Stimulated activated naive B cell treated with anti-CD40 and anti-IgM and Interleukin-4, amounts not matched to agents 10 μg/mL and 1 μg/mL and 100 μg/mL, for 72 hours (primary cell): ENCODE measurements at regions not wholly inside any gene's neighbourhood (a gene's known extent, or its start where the extent isn't known, plus 50 kb on each side); places are given as distances from the start of the nearest gene placed in this dataset.

Experiments used
- ATAC-seq, 2 donors: fragments of 150-1000 bp; cut with Tn5 transposase; replicated peaks; 2 replicates each; pipeline ENCODE4 v1.10.0; 2021; ENCODE audit warnings: moderate library complexity in 1 of 2
- DNase-seq: peaks from one replicate; pipeline ENCODE4 v3.0.0; 2021
- H3K27ac Mint-ChIP-seq: one replicate; pipeline ENCODE4 v1.8.0; 2022; ENCODE audit warnings: mild to moderate bottlenecking, mixed read lengths
- H3K27me3 Mint-ChIP-seq, 2 donors: one replicate each; pipeline ENCODE4 v1.8.0; 2022; ENCODE audit warnings: mixed read lengths in 2 of 2
- H3K36me3 Mint-ChIP-seq, 2 donors: one replicate each; pipeline ENCODE4 v1.8.0; 2022; ENCODE audit warnings: mixed read lengths in 2 of 2, mild to moderate bottlenecking in 1 of 2
- H3K4me1 Mint-ChIP-seq, 2 donors: one replicate each; pipeline ENCODE4 v1.8.0; 2022; ENCODE audit warnings: mixed read lengths in 2 of 2, mild to moderate bottlenecking in 1 of 2
- H3K4me3 Mint-ChIP-seq, 2 donors: one replicate each; pipeline ENCODE4 v1.8.0; 2022; ENCODE audit warnings: mild to moderate bottlenecking in 2 of 2, mixed read lengths in 2 of 2, moderate library complexity in 1 of 2
- H3K9me3 Mint-ChIP-seq, 2 donors: one replicate each; pipeline ENCODE4 v1.8.0; 2022; ENCODE audit warnings: mixed read lengths in 2 of 2, mild to moderate bottlenecking in 1 of 2

DNA sequence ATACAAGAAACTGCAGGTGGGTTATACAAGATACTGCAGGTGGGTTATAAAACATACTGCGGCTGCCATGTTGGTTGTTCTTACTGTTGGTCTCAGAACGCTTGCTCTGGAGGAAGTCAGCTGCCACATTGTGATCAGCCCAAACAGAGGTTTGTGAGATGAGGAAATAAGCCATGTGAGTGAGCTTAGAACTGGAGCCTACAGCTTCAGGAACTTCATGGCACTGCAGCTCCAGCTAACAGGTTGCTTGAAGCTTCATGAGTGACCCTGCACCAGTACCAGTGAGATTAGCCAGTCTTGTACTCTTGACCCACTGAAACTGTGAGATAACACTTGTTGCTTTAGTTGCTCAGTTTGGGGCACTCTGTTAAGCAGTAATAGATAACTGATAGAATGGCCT is 74.5 kb upstream of the PRKCQ start:
- Mint-ChIP-seq H3K27ac (no peak overlapping the region), H3K9me3 (no peaks in the 10 kb centered on the region), H3K4me3 (no peak overlapping the region), H3K4me1 (no peaks in the 10 kb centered on the region), H3K27me3 (peaks cover 10 to 23% of the 10 kb centered on the region in 2 donors), H3K36me3 (no peaks in the 10 kb centered on the region)
- ATAC-seq (no peak), DNase-seq (no peak)

DNA sequence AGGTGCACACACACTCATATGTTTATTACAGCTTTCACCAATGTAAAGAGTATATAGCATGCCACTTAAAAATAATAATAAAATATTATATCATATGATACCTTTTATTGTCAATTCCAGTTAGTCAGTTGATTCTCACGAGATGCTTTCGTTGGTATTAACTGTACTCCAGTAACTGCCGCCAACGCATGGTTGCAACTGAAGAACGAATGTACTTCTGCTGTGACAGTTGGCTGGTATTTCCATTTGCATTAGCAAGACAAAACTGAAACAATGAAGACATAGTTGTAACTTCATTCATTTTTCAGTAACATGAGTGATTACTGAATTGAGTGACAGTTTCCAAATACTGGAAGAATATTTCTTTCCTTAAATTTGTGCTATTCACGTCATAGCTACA is 70.5 kb upstream of the PRKCQ start:
- H3K27me3 Mint-ChIP-seq, result peaks cover 1 to 14% of the 10 kb centered on the region in 2 donors
- no peak for ATAC-seq
- H3K4me1 Mint-ChIP-seq, result no peaks in the 10 kb centered on the region
- no peaks in the 10 kb centered on the region for H3K9me3 Mint-ChIP-seq
- no peak overlapping the region for H3K4me3 Mint-ChIP-seq
- DNase-seq, result no peak
- no peak overlapping the region for H3K27ac Mint-ChIP-seq
- H3K36me3 Mint-ChIP-seq, result no peaks in the 10 kb centered on the region

DNA sequence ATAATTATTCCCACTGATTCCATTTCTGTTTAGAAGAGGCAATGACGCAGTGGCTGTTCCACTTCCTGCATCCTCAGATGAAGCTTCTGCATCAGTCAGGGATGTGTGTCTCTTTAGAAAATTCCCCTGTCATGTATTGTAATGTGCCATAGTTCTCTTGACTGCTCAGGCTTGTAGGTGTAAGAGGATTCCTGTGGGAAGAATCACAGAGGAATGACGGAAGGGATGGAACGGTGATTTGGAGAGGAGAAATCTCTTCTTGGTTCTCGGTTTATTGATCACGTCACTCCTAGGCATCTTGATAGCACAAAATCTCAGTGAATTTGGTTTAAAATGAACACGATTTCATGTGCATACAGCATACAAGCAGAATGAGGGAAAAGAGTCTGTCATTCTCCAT is 69.8 kb upstream of the PRKCQ start:
- no peak for ATAC-seq
- Mint-ChIP-seq H3K27ac (no peak overlapping the region), H3K9me3 (no peaks in the 10 kb centered on the region), H3K4me1 (no peaks in the 10 kb centered on the region), H3K4me3 (no peak overlapping the region), H3K27me3 (peaks cover 0 to 13% of the 10 kb centered on the region in 2 donors), H3K36me3 (no peaks in the 10 kb centered on the region)
- no peak for DNase-seq

DNA sequence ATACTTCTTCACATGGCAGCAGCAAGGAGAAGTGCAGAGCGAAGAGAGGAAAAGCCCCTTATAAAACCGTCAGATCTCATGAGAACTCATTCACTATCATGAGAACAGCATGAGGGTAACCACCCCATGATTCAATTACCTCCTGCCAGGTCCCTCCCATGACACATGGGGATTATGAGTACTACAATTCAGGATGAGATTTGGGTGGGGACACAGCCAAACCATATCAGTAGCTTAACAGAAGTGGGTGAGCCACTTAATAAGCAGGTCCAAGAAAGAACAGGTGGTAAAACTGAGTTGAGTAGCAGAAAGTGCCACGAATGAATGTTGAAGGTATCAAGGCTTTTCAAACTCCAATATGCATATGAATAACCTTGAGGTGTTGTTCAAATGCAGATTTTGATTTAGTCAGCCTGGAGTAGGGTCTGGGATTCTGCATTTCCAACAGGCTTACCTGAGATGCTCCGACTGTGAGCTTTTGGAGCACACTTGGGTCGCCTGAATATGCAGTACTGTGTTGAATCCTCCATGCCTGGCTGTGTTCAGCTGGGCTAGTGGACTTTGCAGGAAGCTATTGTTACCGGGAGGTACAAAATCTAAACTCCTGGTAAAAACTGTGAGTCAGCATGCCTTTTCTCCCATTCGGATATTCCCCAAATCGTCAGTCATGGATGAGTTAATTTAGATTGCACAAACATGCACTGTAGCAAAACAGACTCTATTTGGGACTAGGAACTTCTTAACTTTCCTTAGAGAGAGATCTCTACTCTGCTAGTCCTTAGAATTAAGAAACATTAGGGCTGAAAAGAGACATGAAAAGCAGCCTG is 69.0 kb upstream of the PRKCQ start:
- Mint-ChIP-seq H3K9me3 (no peaks in the 10 kb centered on the region), H3K4me1 (no peaks in the 10 kb centered on the region), H3K4me3 (no peak overlapping the region), H3K27ac (no peak overlapping the region), H3K36me3 (no peaks in the 10 kb centered on the region), H3K27me3 (peaks cover 0 to 13% of the 10 kb centered on the region in 2 donors)
- ATAC-seq (no peak), DNase-seq (no peak)

DNA sequence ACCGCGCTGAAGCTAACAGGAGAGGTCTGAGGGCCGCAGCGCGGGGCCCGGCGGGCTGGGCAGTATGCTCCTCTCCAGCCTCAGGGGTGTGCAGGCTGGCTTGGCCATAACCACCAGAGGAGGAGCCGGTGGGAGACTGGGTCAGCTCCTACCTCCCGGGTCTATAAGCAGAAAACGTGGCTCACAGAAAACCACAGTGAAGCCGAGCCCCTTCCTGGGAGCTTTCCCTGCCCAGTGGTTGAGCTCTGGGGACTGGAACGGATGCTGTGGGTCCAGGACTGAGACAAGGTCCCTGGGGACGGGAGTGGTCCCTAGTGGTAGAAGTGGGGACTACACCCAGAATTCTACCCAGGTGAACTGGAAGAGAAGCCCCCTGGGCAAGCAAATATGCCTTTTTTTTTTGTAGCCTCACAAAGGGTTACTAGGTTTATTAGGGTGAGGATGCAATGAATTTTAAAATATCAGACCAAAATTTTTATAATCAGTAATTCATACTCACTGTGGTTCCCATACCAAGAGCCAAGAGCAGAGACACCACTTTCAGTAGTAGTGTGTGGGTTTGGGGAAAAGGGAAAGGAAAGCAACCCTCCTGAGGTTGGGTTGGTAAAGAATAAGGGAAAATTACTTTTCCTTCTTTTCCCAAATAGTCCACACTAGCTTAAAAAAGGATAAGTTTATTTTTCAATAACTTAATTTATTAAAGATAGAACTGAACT is 67.9 kb upstream of the PRKCQ start:
- H3K27me3 Mint-ChIP-seq, result peaks cover under 1 to 13% of the 10 kb centered on the region in 2 donors
- no peak overlapping the region for H3K27ac Mint-ChIP-seq
- H3K36me3 Mint-ChIP-seq, result no peaks in the 10 kb centered on the region
- ATAC-seq, result peak; percentile 64 to 65
- no peaks in the 10 kb centered on the region for H3K4me1 Mint-ChIP-seq
- H3K4me3 Mint-ChIP-seq, result no peak overlapping the region
- no peaks in the 10 kb centered on the region for H3K9me3 Mint-ChIP-seq
- DNase-seq, result peak; percentile 15

DNA sequence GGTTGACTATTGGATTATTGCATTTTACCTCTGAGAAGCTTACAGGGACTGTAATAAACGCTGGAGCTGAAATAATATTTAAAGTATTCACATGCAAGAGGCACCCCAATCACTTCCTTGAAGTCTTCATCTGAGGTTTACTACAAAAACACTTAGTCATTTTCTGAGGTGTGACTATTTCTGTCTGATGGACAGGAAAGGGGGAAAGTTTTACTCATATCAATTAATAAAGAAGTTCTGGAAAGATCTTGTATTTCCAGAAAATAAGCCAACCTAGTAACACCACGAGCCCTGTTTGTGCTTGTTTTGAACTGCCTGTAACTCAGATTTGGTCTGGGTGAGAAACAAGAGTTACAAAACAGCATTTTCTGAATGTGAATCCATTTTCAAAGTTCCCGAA is 63.9 kb upstream of the PRKCQ start:
- no peaks in the 10 kb centered on the region for H3K4me1 Mint-ChIP-seq
- no peaks in the 10 kb centered on the region for H3K36me3 Mint-ChIP-seq
- DNase-seq (no peak), ATAC-seq (no peak)
- H3K27me3 Mint-ChIP-seq, result peaks cover 4 to 11% of the 10 kb centered on the region in 2 donors
- no peak overlapping the region for H3K4me3 Mint-ChIP-seq
- no peaks in the 10 kb centered on the region for H3K9me3 Mint-ChIP-seq
- no peak overlapping the region for H3K27ac Mint-ChIP-seq

DNA sequence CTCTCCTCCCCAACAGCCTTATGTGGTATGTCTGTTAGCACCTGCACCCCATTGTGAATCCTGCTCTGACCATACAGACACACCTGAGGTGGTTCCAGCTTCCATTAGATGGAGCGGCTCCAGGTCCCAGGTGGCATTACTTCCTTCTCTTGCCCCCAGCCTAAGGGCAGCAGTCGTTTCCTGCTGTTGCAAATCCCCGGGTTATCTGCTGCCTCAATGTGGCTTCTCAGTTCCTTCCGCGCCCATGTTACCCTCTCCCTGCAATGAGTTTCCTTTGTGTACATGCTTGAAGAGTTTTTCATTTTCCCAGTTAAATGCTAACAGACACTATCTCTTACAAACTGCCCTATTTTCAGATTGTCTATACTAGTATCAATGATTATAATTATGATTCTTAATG is 62.8 kb upstream of the PRKCQ start:
- H3K9me3 Mint-ChIP-seq, result no peaks in the 10 kb centered on the region
- no peaks in the 10 kb centered on the region for H3K4me1 Mint-ChIP-seq
- H3K27me3 Mint-ChIP-seq, result peaks cover 0 to 4% of the 10 kb centered on the region in 2 donors
- DNase-seq, result no peak
- no peak overlapping the region for H3K27ac Mint-ChIP-seq
- H3K36me3 Mint-ChIP-seq, result no peaks in the 10 kb centered on the region
- H3K4me3 Mint-ChIP-seq, result no peak overlapping the region
- no peak for ATAC-seq

DNA sequence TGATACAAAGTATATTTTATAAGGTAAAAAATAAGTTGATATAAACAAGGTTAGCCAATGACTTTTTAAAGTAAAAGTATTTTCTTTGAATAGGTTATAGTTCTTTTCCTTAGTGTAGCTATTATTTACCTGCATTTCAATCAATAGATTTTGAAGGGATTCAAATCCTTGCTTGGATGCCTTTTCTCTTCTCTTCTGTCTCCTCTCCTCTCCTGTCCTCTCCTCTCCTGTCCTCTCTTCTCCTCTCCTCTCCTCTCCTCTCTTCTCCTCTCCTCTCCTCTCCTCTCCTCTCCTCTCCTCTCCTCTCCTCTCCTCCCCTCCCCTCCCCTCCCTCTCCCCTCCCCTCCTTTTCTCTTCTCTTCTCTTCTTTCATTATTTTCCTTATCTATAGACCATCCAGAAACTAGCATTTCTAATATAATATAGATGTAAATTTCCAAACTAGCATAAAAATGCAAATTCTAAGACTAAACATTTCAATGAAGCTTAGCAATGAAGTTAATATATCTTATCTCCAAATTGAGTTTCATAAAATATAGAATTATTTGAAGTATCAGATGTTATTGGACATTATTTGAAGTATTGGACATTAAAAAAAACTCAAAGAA is 60.5 kb upstream of the PRKCQ start:
- ATAC-seq (no peak), DNase-seq (no peak)
- Mint-ChIP-seq H3K9me3 (no peaks in the 10 kb centered on the region), H3K27me3 (peaks cover 0 to 8% of the 10 kb centered on the region in 2 donors), H3K4me1 (no peaks in the 10 kb centered on the region), H3K4me3 (no peak overlapping the region), H3K27ac (no peak overlapping the region), H3K36me3 (no peaks in the 10 kb centered on the region)

DNA sequence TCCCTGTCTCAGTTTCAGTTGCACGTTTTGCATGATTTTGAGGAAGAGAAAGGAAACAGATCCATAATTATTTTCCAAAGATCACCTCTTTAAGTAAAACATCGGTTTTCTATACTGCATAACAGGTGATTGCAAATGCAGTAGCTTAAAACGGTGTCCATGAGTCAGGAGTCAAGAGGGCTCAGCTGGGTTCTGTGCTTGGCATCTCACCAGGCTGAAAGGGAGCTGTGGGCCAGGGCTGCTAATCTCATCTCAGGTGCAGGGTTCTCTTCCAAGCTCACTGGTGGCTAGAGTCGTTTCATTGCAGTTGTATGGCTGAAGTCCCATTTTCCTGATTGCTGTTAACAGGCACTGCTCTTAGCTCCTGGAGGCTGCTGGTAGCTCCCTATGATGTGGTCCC is 57.0 kb upstream of the PRKCQ start:
- Mint-ChIP-seq H3K9me3 (no peaks in the 10 kb centered on the region), H3K36me3 (no peaks in the 10 kb centered on the region), H3K4me3 (no peak overlapping the region), H3K27me3 (peaks cover 6 to 22% of the 10 kb centered on the region in 2 donors), H3K4me1 (no peaks in the 10 kb centered on the region), H3K27ac (no peak overlapping the region)
- DNase-seq (no peak), ATAC-seq (no peak)

DNA sequence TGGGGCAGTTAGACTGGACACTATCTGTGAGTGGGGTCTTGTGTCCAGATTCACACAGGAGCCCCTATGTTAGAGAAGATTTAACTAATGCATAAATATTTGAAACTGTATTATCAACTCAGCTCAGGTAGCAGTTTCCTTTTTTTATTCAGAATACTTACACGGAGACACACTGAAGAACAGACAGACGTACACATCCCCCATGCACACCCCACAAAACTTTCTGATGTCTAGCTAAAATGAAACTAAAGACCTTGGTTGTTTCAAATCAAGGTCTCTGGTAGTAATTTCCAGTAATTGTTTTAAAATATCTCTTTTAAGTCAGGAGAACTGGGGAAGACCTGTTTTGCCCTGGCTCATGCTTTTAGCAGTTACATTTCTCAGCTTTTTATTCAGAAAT is 55.7 kb upstream of the PRKCQ start:
- H3K4me1 Mint-ChIP-seq, result no peaks in the 10 kb centered on the region
- H3K36me3 Mint-ChIP-seq, result no peaks in the 10 kb centered on the region
- H3K9me3 Mint-ChIP-seq, result no peaks in the 10 kb centered on the region
- DNase-seq, result no peak
- no peak overlapping the region for H3K4me3 Mint-ChIP-seq
- H3K27ac Mint-ChIP-seq, result no peak overlapping the region
- ATAC-seq, result no peak
- peaks cover 6 to 22% of the 10 kb centered on the region in 2 donors for H3K27me3 Mint-ChIP-seq
